ENCODE measurements at regions not wholly inside any gene's neighbourhood (a gene's known extent, or its start where the extent isn't known, plus 50 kb on each side); places are given as distances from the start of the nearest gene placed in this dataset.

GRCh38 chr3:66158933-66159683, 61.7 kb upstream of the SLC25A26 start:
- Histone ChIP-seq H3K4me3 (replicated peaks in 1 of 3; ENCODE audit: insufficient read depth in 1 of 3, low read depth in 1 of 3, low read length in 3 of 3) (no peak overlapping the region), H3K36me3 (ENCODE audit: control insufficient read depth in 2 of 2, extremely low read depth in 1 of 2, insufficient read depth in 2 of 2, low read length in 2 of 2) (no peaks in the 10 kb centered on the region), H3K27ac (ENCODE audit: insufficient read depth, low read depth, low read length) (no peak overlapping the region), H3K9me3 (replicated peaks; ENCODE audit: control insufficient read depth, insufficient read depth, low read length) (no peaks in the 10 kb centered on the region), H3K9ac (replicated peaks; ENCODE audit: extremely low read depth, insufficient read depth, low read length) (no peak overlapping the region), H3K27me3 (ENCODE audit: control insufficient read depth in 2 of 2, insufficient read depth in 2 of 2, low read length in 2 of 2) (peaks cover 13 to 15% of the 10 kb centered on the region in 2 experiments), H3K79me2 (ENCODE audit: control insufficient read depth, insufficient read depth, low read length) (no peaks in the 10 kb centered on the region), H4K20me1 (replicated peaks; ENCODE audit: control insufficient read depth, extremely low read depth, insufficient read depth, low read length) (no peaks in the 10 kb centered on the region), H3K9me1 (replicated peaks; ENCODE audit: control insufficient read depth, extremely low read depth, insufficient read depth, low read length) (no peaks in the 10 kb centered on the region), H3K4me1 (ENCODE audit: control insufficient read depth, extremely low read depth, insufficient read depth, low read length) (no peaks in the 10 kb centered on the region), H2AFZ (ENCODE audit: low read depth, low read length) (no peak overlapping the region), H3K4me2 (ENCODE audit: insufficient read depth, low read length) (no peak overlapping the region)
- DNase-seq (ENCODE audit: low read depth, low spot score): no peak
- dilution Hi-C loops (cut with MboI; ENCODE audit: extremely low pct_ligation_motif_present, low sequenced_read_pairs) (no loop called here), intact Hi-C loops (cut with micrococcal nuclease) (no loop called here)
- no peak for FAIRE-seq
- no TSS peak for BruUV-seq (replicated peaks)
- TF ChIP-seq GATA2 (IDR thresholded peaks at IDR 0.05; ENCODE audit: insufficient read depth, insufficient read length, low read depth, low read length) (no peak), POLR2AphosphoS5 (IDR thresholded peaks at IDR 0.05; ENCODE audit: insufficient read depth, low read depth, low read length) (no peak), FOS (IDR thresholded peaks at IDR 0.05; ENCODE audit: borderline replicate concordance, insufficient read depth, low read length) (no peak), EZH2 (IDR thresholded peaks at IDR 0.05; ENCODE audit: borderline replicate concordance, low read depth, low read length, severe bottlenecking) (no peak), POLR2A (IDR thresholded peaks at IDR 0.05; ENCODE audit: low read depth, low read length) (no peak)
- CTCF ChIA-PET: no interaction called here
- POLR2A ChIA-PET: interaction anchor here (0.5 kb wide), 1 partner anchor 22 kb away, joined by 5 read pairs; no protein-coding TSS in a partner anchor

- Histone ChIP-seq H3K4me2 (ENCODE audit: insufficient read depth, low read length) (no peak overlapping the region), H4K20me1 (replicated peaks; ENCODE audit: control insufficient read depth, extremely low read depth, insufficient read depth, low read length) (no peaks in the 10 kb centered on the region), H3K4me1 (ENCODE audit: control insufficient read depth, extremely low read depth, insufficient read depth, low read length) (no peaks in the 10 kb centered on the region), H3K36me3 (ENCODE audit: control insufficient read depth in 2 of 2, extremely low read depth in 1 of 2, insufficient read depth in 2 of 2, low read length in 2 of 2) (no peaks in the 10 kb centered on the region), H3K4me3 (replicated peaks in 1 of 3; ENCODE audit: insufficient read depth in 1 of 3, low read depth in 1 of 3, low read length in 3 of 3) (no peak overlapping the region), H3K27me3 (ENCODE audit: control insufficient read depth in 2 of 2, insufficient read depth in 2 of 2, low read length in 2 of 2) (peaks cover 24 to 33% of the 10 kb centered on the region in 2 experiments), H3K9ac (replicated peaks; ENCODE audit: extremely low read depth, insufficient read depth, low read length) (no peak overlapping the region), H3K79me2 (ENCODE audit: control insufficient read depth, insufficient read depth, low read length) (no peaks in the 10 kb centered on the region), H2AFZ (ENCODE audit: low read depth, low read length) (no peak overlapping the region), H3K9me1 (replicated peaks; ENCODE audit: control insufficient read depth, extremely low read depth, insufficient read depth, low read length) (no peaks in the 10 kb centered on the region), H3K9me3 (replicated peaks; ENCODE audit: control insufficient read depth, insufficient read depth, low read length) (no peaks in the 10 kb centered on the region), H3K27ac (ENCODE audit: insufficient read depth, low read depth, low read length) (no peak overlapping the region)
- no TSS peak for BruUV-seq (replicated peaks)
- CTCF ChIA-PET: interaction anchor here (1.0 to 2.4 kb wide), 2 partner anchors 9 to 14 kb away, joined by 3 to 5 read pairs; no protein-coding TSS in a partner anchor
- dilution Hi-C loops (cut with MboI; ENCODE audit: extremely low pct_ligation_motif_present, low sequenced_read_pairs) (no loop called here), intact Hi-C loops (cut with micrococcal nuclease) (no loop called here)
- DNase-seq (ENCODE audit: low read depth, low spot score) (no peak), FAIRE-seq (no peak)
- TF ChIP-seq CTCF (IDR thresholded peaks at IDR 0.05; ENCODE audit: extremely low read depth in 1 of 2, insufficient read depth in 1 of 2, low read depth in 1 of 2, low read length in 2 of 2) (no peak), EZH2 (IDR thresholded peaks at IDR 0.05; ENCODE audit: borderline replicate concordance, low read depth, low read length, severe bottlenecking) (no peak), GATA2 (IDR thresholded peaks at IDR 0.05; ENCODE audit: insufficient read depth, insufficient read length, low read depth, low read length) (no peak), FOS (IDR thresholded peaks at IDR 0.05; ENCODE audit: borderline replicate concordance, insufficient read depth, low read length) (no peak), MAX (IDR thresholded peaks at IDR 0.05; ENCODE audit: insufficient read depth, insufficient read length) (no peak), POLR2A (IDR thresholded peaks at IDR 0.05; ENCODE audit: low read depth, low read length) (no peak)
- POLR2A ChIA-PET: no interaction called here
Measured at GRCh38 chr3:66154444-66154861, 66.3 kb upstream of the SLC25A26 start.
